Right atrium auricular region (tissue), 2 donors: ENCODE measurements at regions not wholly inside any gene's neighbourhood (a gene's known extent, or its start where the extent isn't known, plus 50 kb on each side); places are given as distances from the start of the nearest gene placed in this dataset.

Experiments
- DNase-seq: peaks from one replicate; pipeline ENCODE4 v3.0.0-alpha.2; 2019; ENCODE audit warnings: low spot score
- H3K27ac ChIP-seq, 2 donors: fragments of 200-600 bp; sonication (generic); 1 replicate in 1 of 2; 2 replicates in 1 of 2; pipeline ENCODE4 v1.5.1; 2016 to 2019
- H3K27me3 ChIP-seq, 2 donors: fragments of 200-600 bp; sonication (generic); one replicate each; pipeline versions ENCODE4 v1.5.1 to v1.6.0; 2017 to 2019
- H3K36me3 ChIP-seq: fragments of 200-600 bp; sonication (generic); one replicate; pipeline ENCODE4 v1.5.1; 2016
- H3K4me1 ChIP-seq, 2 donors: fragments of 200-600 bp; sonication (generic); one replicate each; pipeline versions ENCODE4 v1.5.1 to v1.6.0; 2017 to 2019
- H3K4me3 ChIP-seq, 2 donors: fragments of 200-600 bp; sonication (generic); 1 replicate in 1 of 2; 2 replicates in 1 of 2; pipeline ENCODE4 v1.5.1; 2017 to 2019; ENCODE audit warnings: mild to moderate bottlenecking in 1 of 2, moderate library complexity in 1 of 2
- H3K9me3 ChIP-seq, 2 donors: fragments of 200-600 bp; sonication (generic); one replicate each; pipeline ENCODE4 v1.5.1; 2019
- TF ChIP-seq, protein P1 (sequence below), 2 donors: fragments of 200-600 bp; sonication (generic); IDR thresholded peaks; one replicate each; pipeline ENCODE4 v1.5.1; 2019; ENCODE audit warnings: antibody characterized with exemption in 2 of 2

DNA sequence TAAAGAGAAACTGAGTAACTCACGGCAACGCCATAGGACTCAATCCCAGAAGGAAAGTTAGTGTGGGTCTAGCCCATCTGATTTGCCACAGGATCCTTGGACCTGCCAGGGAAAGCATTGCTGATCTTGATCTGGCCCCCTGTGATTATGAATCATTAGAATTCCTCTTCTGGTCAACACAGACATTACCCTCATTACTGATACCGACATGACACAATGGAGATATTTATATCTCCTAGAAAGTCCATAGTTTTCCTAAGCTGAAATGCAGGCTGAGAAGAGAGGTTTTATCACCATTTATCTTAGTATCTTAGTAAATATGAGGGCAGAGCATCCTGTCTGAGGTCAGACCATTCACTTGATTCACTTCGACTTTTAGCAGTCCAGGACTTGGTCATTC, 75.5 kb upstream of the CCDC68 start:
- no peak overlapping the region for H3K4me3 ChIP-seq
- H3K27me3 ChIP-seq = no peaks in the 10 kb centered on the region
- no peaks in the 10 kb centered on the region for H3K4me1 ChIP-seq
- H3K36me3 ChIP-seq = no peaks in the 10 kb centered on the region
- DNase-seq = no peak
- no peaks in the 10 kb centered on the region for H3K9me3 ChIP-seq
- no peak overlapping the region for H3K27ac ChIP-seq
- TF ChIP-seq, protein P1, sequence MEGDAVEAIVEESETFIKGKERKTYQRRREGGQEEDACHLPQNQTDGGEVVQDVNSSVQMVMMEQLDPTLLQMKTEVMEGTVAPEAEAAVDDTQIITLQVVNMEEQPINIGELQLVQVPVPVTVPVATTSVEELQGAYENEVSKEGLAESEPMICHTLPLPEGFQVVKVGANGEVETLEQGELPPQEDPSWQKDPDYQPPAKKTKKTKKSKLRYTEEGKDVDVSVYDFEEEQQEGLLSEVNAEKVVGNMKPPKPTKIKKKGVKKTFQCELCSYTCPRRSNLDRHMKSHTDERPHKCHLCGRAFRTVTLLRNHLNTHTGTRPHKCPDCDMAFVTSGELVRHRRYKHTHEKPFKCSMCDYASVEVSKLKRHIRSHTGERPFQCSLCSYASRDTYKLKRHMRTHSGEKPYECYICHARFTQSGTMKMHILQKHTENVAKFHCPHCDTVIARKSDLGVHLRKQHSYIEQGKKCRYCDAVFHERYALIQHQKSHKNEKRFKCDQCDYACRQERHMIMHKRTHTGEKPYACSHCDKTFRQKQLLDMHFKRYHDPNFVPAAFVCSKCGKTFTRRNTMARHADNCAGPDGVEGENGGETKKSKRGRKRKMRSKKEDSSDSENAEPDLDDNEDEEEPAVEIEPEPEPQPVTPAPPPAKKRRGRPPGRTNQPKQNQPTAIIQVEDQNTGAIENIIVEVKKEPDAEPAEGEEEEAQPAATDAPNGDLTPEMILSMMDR (IDR thresholded peaks at IDR 0.05) = no peak

DNA sequence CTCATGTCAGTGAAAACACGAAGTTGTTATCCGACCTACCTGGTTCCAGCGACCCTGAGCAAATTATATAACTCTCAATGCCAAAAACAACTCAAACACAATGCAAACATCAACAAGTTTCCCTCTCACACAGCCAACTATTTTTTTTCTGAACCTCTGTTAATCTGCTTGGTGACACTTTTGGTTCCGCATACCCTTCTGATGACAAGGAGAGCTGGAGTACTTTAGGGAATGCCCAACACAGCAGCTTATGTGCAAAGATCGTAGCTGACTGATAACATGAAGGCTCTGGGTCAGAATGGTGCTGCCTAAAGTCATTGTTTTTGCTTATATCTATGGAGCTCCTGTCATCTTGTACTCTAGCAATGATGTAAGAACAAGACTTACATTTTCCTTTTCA, 72.7 kb upstream of the CCDC68 start:
- TF ChIP-seq, protein P1 (IDR thresholded peaks at IDR 0.05) = no peak
- no peak overlapping the region for H3K4me3 ChIP-seq
- no peaks in the 10 kb centered on the region for H3K9me3 ChIP-seq
- H3K27me3 ChIP-seq = no peaks in the 10 kb centered on the region
- no peaks in the 10 kb centered on the region for H3K4me1 ChIP-seq
- DNase-seq = no peak
- H3K36me3 ChIP-seq = no peaks in the 10 kb centered on the region
- no peak overlapping the region for H3K27ac ChIP-seq

DNA sequence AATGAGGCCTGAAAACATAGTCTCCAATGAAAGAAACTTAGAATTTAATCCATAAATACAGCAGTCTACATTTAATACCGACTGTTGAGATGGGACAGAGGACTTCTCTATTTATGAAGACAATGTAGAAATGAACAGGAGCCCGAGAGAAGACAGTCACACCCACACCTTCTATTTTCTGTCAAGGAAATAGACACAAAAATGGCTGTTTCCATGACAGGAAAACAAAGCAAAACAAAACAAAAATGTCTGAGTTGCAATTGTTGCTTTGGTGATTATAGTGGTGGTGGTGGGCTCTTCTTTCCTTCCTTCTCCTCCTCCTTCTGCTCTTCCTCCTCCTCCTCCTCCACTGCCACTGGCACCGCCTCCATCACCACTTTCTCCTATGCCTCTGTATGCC, 72.3 kb upstream of the CCDC68 start:
- Histone ChIP-seq H3K9me3 (no peaks in the 10 kb centered on the region), H3K4me1 (no peaks in the 10 kb centered on the region), H3K36me3 (no peaks in the 10 kb centered on the region), H3K27ac (no peak overlapping the region), H3K27me3 (no peaks in the 10 kb centered on the region), H3K4me3 (no peak overlapping the region)
- TF ChIP-seq, protein P1 (IDR thresholded peaks at IDR 0.05) = no peak
- no peak for DNase-seq

DNA sequence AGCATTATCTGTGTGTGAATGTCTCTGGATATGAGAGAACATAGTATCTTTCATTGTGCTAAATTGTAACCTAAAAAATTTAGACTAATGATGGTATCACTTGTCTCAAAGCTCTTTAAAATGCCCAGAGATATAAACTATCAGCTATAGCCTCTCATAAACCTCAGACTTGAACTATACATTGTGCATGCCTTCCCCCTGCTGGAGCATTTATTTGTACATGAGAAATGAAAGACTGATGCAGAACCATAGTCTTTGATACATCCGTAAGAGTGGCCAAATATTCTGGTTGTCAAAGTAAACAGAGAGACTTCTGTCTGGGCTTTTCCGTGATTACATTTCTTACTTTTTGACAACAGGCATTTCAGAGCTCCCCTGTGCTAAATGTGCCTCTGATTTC, 71.9 kb upstream of the CCDC68 start:
- TF ChIP-seq, protein P1 (IDR thresholded peaks at IDR 0.05) = no peak
- no peak for DNase-seq
- no peak overlapping the region for H3K4me3 ChIP-seq
- H3K9me3 ChIP-seq = no peaks in the 10 kb centered on the region
- H3K4me1 ChIP-seq = no peaks in the 10 kb centered on the region
- no peaks in the 10 kb centered on the region for H3K36me3 ChIP-seq
- H3K27me3 ChIP-seq = no peaks in the 10 kb centered on the region
- no peak overlapping the region for H3K27ac ChIP-seq

DNA sequence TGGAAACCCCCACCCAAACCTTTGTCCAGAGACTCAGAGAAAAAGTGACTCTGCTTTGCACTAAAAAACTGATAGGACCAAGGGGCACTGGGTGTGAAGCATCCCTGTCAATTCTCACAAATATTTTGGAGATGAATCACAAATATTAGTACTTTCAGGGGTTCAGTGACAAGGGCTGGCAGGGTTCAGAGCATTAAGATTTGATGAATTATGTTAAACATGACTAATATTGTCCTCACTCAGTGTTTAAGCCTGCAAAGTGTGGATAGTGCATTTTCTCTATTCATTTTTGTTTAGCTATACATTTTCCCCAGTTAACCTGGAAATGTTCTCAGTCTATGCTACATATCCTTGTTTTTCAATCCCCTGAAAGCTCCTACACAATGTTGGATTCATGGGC, 65.3 kb upstream of the CCDC68 start:
- no peaks in the 10 kb centered on the region for H3K27me3 ChIP-seq
- H3K36me3 ChIP-seq = no peaks in the 10 kb centered on the region
- H3K9me3 ChIP-seq = no peaks in the 10 kb centered on the region
- DNase-seq = no peak
- no peaks in the 10 kb centered on the region for H3K4me1 ChIP-seq
- no peak overlapping the region for H3K4me3 ChIP-seq
- no peak overlapping the region for H3K27ac ChIP-seq
- TF ChIP-seq, protein P1 (IDR thresholded peaks at IDR 0.05) = no peak

DNA sequence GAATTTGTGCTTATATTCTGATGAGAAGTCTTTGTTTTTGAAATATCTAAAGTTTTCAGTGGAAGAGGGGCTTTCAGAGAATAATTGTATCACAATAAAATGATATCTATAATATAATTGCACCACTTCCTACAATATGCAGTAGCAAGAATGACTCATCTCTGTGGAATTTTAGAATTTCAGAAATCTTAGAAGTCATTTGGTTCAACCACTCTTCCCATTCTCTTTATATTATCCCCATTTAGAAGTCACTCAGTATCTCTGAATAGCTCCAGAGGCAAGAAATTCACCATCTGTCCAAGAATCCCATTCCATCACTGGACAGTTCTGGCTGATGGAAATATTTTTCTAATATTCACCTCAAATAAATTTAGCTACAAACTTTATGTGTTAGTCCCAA, 59.3 kb upstream of the CCDC68 start:
- TF ChIP-seq, protein P1 (IDR thresholded peaks at IDR 0.05) = no peak
- H3K9me3 ChIP-seq = no peaks in the 10 kb centered on the region
- H3K4me3 ChIP-seq = no peak overlapping the region
- no peaks in the 10 kb centered on the region for H3K36me3 ChIP-seq
- no peaks in the 10 kb centered on the region for H3K4me1 ChIP-seq
- H3K27me3 ChIP-seq = no peaks in the 10 kb centered on the region
- no peak overlapping the region for H3K27ac ChIP-seq
- no peak for DNase-seq
